ENCODE measurements at regions not wholly inside any gene's neighbourhood (a gene's known extent, or its start where the extent isn't known, plus 50 kb on each side); places are given as distances from the start of the nearest gene placed in this dataset.

- intact Hi-C loops (cut with micrococcal nuclease) = no loop called here
- DNase-seq (no peak), ATAC-seq (ENCODE audit: low read depth) (no peak)
- Mint-ChIP-seq H3K4me1 (no peaks in the 10 kb centered on the region), H3K36me3 (ENCODE audit: low read depth) (no peaks in the 10 kb centered on the region), H3K27me3 (peaks cover 5% of the 10 kb centered on the region), H3K9me3 (peaks cover 2% of the 10 kb centered on the region), H3K27ac (no peak overlapping the region), H3K4me3 (no peak overlapping the region)
- ChIA-PET POLR2A (no interaction called here), CTCF (no interaction called here)
- no peak for TF ChIP-seq CTCF (IDR thresholded peaks at IDR 0.05)
Measured at GRCh38 chr11:112634995-112635737, 326.1 kb upstream of the NCAM1 start.

- no peak for TF ChIP-seq CTCF (IDR thresholded peaks at IDR 0.05)
- POLR2A ChIA-PET = no interaction called here
- peaks cover 12% of the 10 kb centered on the region for H3K9me3 Mint-ChIP-seq
- DNase-seq (no peak), ATAC-seq (ENCODE audit: low read depth) (no peak)
- no peaks in the 10 kb centered on the region for H3K36me3 Mint-ChIP-seq (ENCODE audit: low read depth)
- intact Hi-C loops (cut with micrococcal nuclease) = no loop called here
- H3K27me3 Mint-ChIP-seq = peaks cover 5% of the 10 kb centered on the region
- CTCF ChIA-PET = no interaction called here
- H3K27ac Mint-ChIP-seq = no peak overlapping the region
- no peaks in the 10 kb centered on the region for H3K4me1 Mint-ChIP-seq
- H3K4me3 Mint-ChIP-seq = no peak overlapping the region
Measured at GRCh38 chr11:112637076-112637475, 324.1 kb upstream of the NCAM1 start.

GRCh38 chr11:112637876-112638275, 323.3 kb upstream of the NCAM1 start:
- H3K27me3 Mint-ChIP-seq = peaks cover 5% of the 10 kb centered on the region

GRCh38 chr11:112639469-112639868, 321.8 kb upstream of the NCAM1 start:
- no peak overlapping the region for H3K4me3 Mint-ChIP-seq
- H3K4me1 Mint-ChIP-seq = no peaks in the 10 kb centered on the region
- intact Hi-C loops (cut with micrococcal nuclease) = no loop called here
- TF ChIP-seq CTCF (IDR thresholded peaks at IDR 0.05) = no peak
- no peak overlapping the region for H3K27ac Mint-ChIP-seq
- peaks cover 20% of the 10 kb centered on the region for H3K9me3 Mint-ChIP-seq
- H3K36me3 Mint-ChIP-seq (ENCODE audit: low read depth) = no peaks in the 10 kb centered on the region
- DNase-seq (no peak), ATAC-seq (ENCODE audit: low read depth) (no peak)
- H3K27me3 Mint-ChIP-seq = no peaks in the 10 kb centered on the region
- ChIA-PET CTCF (no interaction called here), POLR2A (no interaction called here)

More at GRCh38 chr11:112637876-112638275, 323.3 kb upstream of the NCAM1 start:
- no peak for DNase-seq
- no peak for TF ChIP-seq CTCF (IDR thresholded peaks at IDR 0.05)
- H3K9me3 Mint-ChIP-seq = peaks cover 17% of the 10 kb centered on the region
- ChIA-PET POLR2A (no interaction called here), CTCF (no interaction called here)
- H3K4me1 Mint-ChIP-seq = no peaks in the 10 kb centered on the region
- H3K4me3 Mint-ChIP-seq = no peak overlapping the region
- no peak for ATAC-seq (ENCODE audit: low read depth)
- no peaks in the 10 kb centered on the region for H3K36me3 Mint-ChIP-seq (ENCODE audit: low read depth)
- no peak overlapping the region for H3K27ac Mint-ChIP-seq
- intact Hi-C loops (cut with micrococcal nuclease) = no loop called here

- no peak for ATAC-seq (ENCODE audit: low read depth)
- H3K4me3 Mint-ChIP-seq = no peak overlapping the region
- intact Hi-C loops (cut with micrococcal nuclease) = no loop called here
- H3K27me3 Mint-ChIP-seq = peaks cover 5% of the 10 kb centered on the region
- DNase-seq = no peak
- POLR2A ChIA-PET = no interaction called here
- no peaks in the 10 kb centered on the region for H3K4me1 Mint-ChIP-seq
- H3K27ac Mint-ChIP-seq = no peak overlapping the region
- H3K9me3 Mint-ChIP-seq = peaks cover 20% of the 10 kb centered on the region
- H3K36me3 Mint-ChIP-seq (ENCODE audit: low read depth) = no peaks in the 10 kb centered on the region
- CTCF ChIA-PET = no interaction called here
- no peak for TF ChIP-seq CTCF (IDR thresholded peaks at IDR 0.05)
Measured at GRCh38 chr11:112643416-112643815, 317.8 kb upstream of the NCAM1 start.

Measured in activated B cell treated with CpG ODN at 0.5 μM for 24 hours (primary cell).